Upper lobe of left lung (tissue), 4 donors: ENCODE measurements at regions not wholly inside any gene's neighbourhood (a gene's known extent, or its start where the extent isn't known, plus 50 kb on each side); places are given as distances from the start of the nearest gene placed in this dataset.
"Not testable (repeated sequence)": the region's sequence is repeated elsewhere in the genome, so short reads cannot be mapped to it uniquely, and the experiment has no call there.

ENCODE experiments used
- EP300 ChIP-seq, 4 donors: sonication (generic); formaldehyde crosslinking; IDR thresholded peaks; one replicate each; pipeline ENCODE4 v1.5.1; 2017; ENCODE audit warnings: antibody characterized with exemption in 4 of 4, control low read depth in 2 of 4
- POLR2A ChIP-seq, 4 donors: fragments of 450-650 bp; IDR thresholded peaks; one replicate each; pipeline ENCODE4 v1.5.1; 2016 to 2017; ENCODE audit warnings: antibody characterized with exemption in 4 of 4, mild to moderate bottlenecking in 2 of 4
- POLR2AphosphoS5 ChIP-seq, 2 donors: sonication (generic); formaldehyde crosslinking; IDR thresholded peaks; one replicate each; pipeline ENCODE4 v1.5.1; 2017; ENCODE audit warnings: antibody characterized with exemption in 2 of 2
- TF ChIP-seq, protein P1 (sequence below), 6 experiments: fragments of 450-650 bp in 4 of 6; fragments of 200-600 bp in 2 of 6; sonication (generic) in 2 of 6; IDR thresholded peaks; one replicate each; pipeline ENCODE4 v1.5.1; 2016 to 2019; ENCODE audit warnings: antibody characterized with exemption in 6 of 6

DNA sequence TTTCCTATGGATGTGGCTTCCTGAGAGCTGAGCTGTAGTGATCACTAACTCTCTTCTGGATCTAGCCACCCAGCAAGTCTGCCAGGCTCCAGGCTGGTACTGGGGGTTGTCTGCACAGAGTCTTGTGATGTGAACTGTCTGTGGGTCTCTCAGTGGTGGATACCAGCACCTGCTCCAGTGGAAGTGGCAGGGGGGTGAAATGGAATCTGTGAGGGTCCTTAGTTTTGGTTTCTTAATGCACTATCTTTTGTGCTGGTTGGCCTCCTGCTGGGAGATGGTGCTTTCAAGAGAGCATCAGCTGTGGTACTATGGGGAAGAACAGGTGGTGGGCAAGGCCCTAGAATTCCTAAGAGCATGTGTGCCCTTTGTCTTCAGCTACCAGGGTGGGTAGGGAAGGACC, 140.7 kb downstream of the TENT5C start:
- TF ChIP-seq, protein P1, sequence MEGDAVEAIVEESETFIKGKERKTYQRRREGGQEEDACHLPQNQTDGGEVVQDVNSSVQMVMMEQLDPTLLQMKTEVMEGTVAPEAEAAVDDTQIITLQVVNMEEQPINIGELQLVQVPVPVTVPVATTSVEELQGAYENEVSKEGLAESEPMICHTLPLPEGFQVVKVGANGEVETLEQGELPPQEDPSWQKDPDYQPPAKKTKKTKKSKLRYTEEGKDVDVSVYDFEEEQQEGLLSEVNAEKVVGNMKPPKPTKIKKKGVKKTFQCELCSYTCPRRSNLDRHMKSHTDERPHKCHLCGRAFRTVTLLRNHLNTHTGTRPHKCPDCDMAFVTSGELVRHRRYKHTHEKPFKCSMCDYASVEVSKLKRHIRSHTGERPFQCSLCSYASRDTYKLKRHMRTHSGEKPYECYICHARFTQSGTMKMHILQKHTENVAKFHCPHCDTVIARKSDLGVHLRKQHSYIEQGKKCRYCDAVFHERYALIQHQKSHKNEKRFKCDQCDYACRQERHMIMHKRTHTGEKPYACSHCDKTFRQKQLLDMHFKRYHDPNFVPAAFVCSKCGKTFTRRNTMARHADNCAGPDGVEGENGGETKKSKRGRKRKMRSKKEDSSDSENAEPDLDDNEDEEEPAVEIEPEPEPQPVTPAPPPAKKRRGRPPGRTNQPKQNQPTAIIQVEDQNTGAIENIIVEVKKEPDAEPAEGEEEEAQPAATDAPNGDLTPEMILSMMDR (IDR thresholded peaks at IDR 0.05), result not testable (repeated sequence)
- not testable (repeated sequence) for TF ChIP-seq POLR2A, POLR2AphosphoS5, EP300 (IDR thresholded peaks at IDR 0.05)
